Fibroblast of lung (primary cell): ENCODE measurements at regions not wholly inside any gene's neighbourhood (a gene's known extent, or its start where the extent isn't known, plus 50 kb on each side); places are given as distances from the start of the nearest gene placed in this dataset.

ENCODE experiments used
- DNase-seq, 2 donors: peaks; one replicate each; pipeline versions ENCODE4 v3.0.0 to v3.0.0-alpha.2; 2010; ENCODE audit warnings: low read depth in 2 of 2
- H2AFZ ChIP-seq: 2 replicates; pipeline ENCODE4 v1.5.1; 2012; ENCODE audit warnings: low read length, control low read depth, inconsistent platforms
- H3K27ac ChIP-seq: 2 replicates; pipeline ENCODE4 v1.5.1; 2011; ENCODE audit warnings: low read length, control low read depth; ENCODE audit not compliant: insufficient read depth
- H3K27me3 ChIP-seq: 2 replicates; pipeline ENCODE4 v1.5.1; 2011; ENCODE audit warnings: mild to moderate bottlenecking, low read length; ENCODE audit not compliant: control insufficient read depth, insufficient read depth
- H3K36me3 ChIP-seq: 2 replicates; pipeline ENCODE4 v1.5.1; 2011; ENCODE audit warnings: low read length; ENCODE audit not compliant: control insufficient read depth, insufficient read depth
- H3K4me1 ChIP-seq: 2 replicates; pipeline ENCODE4 v1.5.1; 2011; ENCODE audit warnings: low read length; ENCODE audit not compliant: control insufficient read depth, insufficient read depth; ENCODE audit errors: extremely low read depth
- H3K4me2 ChIP-seq: 2 replicates; pipeline ENCODE4 v1.5.1; 2011; ENCODE audit warnings: low read length, control low read depth; ENCODE audit not compliant: insufficient read depth; ENCODE audit errors: extremely low read depth
- H3K4me3 ChIP-seq, 4 experiments: fragments of 200-600 bp in 1 of 4; sonication (generic) in 1 of 4; replicated peaks in 1 of 4; 2 replicates each; pipeline ENCODE4 v1.5.1; 2011 to 2016; ENCODE audit warnings: low read length in 4 of 4, low read depth in 3 of 4, mild to moderate bottlenecking in 3 of 4, control low read depth in 2 of 4, inconsistent platforms in 1 of 4, mixed read lengths in 1 of 4; ENCODE audit not compliant: insufficient read depth in 1 of 4; ENCODE audit errors: control extremely low read depth in 1 of 4
- H3K79me2 ChIP-seq: 2 replicates; pipeline ENCODE4 v1.5.1; 2012; ENCODE audit warnings: mild to moderate bottlenecking, low read length, inconsistent platforms; ENCODE audit not compliant: control insufficient read depth, insufficient read depth
- H3K9ac ChIP-seq: 2 replicates; pipeline ENCODE4 v1.5.1; 2011; ENCODE audit warnings: mild to moderate bottlenecking, low read length, control low read depth; ENCODE audit not compliant: insufficient read depth
- H3K9me3 ChIP-seq: 2 replicates; pipeline ENCODE4 v1.5.1; 2012; ENCODE audit warnings: low read depth, low read length; ENCODE audit not compliant: control insufficient read depth, insufficient read depth
- H4K20me1 ChIP-seq: 2 replicates; pipeline ENCODE4 v1.5.1; 2011; ENCODE audit warnings: low read length; ENCODE audit not compliant: control insufficient read depth, insufficient read depth; ENCODE audit errors: extremely low read depth
- CTCF ChIP-seq, 2 donors: IDR thresholded peaks in 1 of 2; conservative IDR thresholded peaks in 1 of 2; 1 replicate in 1 of 2; 2 replicates in 1 of 2; pipeline ENCODE4 v1.5.1; 2011 to 2012; ENCODE audit warnings: low read length in 2 of 2, control low read depth in 1 of 2, inconsistent platforms in 1 of 2, low read depth in 1 of 2, mild to moderate bottlenecking in 1 of 2
- EZH2 ChIP-seq: IDR thresholded peaks from 2 replicates; pipeline ENCODE4 v1.5.1; 2012; ENCODE audit warnings: low read length, control low read depth, mild to moderate bottlenecking; ENCODE audit errors: missing control alignments

- no peaks in the 10 kb centered on the region for H3K79me2 ChIP-seq
- no peak for DNase-seq
- no peaks in the 10 kb centered on the region for H3K4me1 ChIP-seq
- H3K36me3 ChIP-seq = no peaks in the 10 kb centered on the region
- H3K27ac ChIP-seq = no peak overlapping the region
- no peaks in the 10 kb centered on the region for H3K9me3 ChIP-seq
- no peak overlapping the region for H3K4me2 ChIP-seq
- no peak overlapping the region for H3K4me3 ChIP-seq
- no peaks in the 10 kb centered on the region for H4K20me1 ChIP-seq
- TF ChIP-seq EZH2 (no peak), CTCF (conservative IDR thresholded peaks at IDR 0.05 in 1 of 2, IDR thresholded peaks at IDR 0.05 in 1 of 2; ENCODE audit: low read depth in 1 of 2, low read length in 2 of 2) (no peak)
- H2AFZ ChIP-seq = no peak overlapping the region
- H3K9ac ChIP-seq = no peak overlapping the region
- no peaks in the 10 kb centered on the region for H3K27me3 ChIP-seq
Measured at GRCh38 chr6:85166114-85166741, 283.7 kb upstream of the NT5E start.

DNA sequence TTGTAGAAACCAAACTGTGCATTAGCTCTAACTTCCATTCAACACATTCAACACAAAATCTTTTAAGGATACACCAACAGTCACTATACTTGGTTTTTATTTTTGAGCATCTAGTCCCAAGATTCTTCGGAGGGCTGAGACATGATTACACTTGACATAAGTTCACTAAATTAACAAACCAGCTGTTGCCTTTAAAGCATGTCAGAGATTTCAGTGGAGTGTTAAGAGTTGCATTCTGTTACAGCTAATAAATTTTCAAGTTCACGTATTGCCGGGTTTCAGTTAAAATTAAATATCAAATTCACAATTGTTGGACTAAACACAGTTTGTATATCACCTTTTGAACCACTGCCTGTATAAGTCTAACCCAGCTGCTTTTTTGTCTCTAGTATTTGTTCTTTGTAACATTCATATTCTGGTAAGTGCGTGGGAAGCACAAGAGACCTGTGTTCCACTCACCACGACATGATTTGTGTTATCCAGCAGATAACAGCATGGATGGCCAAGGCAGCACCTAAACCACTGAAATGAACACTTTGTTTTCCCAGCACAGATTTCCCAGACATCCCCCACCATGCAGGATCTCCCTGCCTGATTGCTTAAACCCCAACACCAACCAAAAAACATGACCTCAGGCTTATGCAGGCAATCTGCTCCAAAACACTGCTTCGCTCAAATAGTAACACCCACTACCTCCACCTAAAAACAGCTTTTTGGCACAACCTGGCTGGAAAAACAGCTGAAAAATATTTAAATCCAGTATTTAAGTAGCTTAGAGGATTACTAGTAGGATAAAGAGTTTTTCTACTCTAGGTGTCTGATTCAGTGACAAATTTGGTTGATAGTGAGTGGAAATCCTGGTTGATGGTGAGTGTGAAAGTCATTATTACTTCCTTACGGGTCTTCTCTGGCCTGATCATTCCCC, 286.5 kb upstream of the NT5E start:
- H3K79me2 ChIP-seq = no peaks in the 10 kb centered on the region
- TF ChIP-seq CTCF (conservative IDR thresholded peaks at IDR 0.05 in 1 of 2, IDR thresholded peaks at IDR 0.05 in 1 of 2; ENCODE audit: low read depth in 1 of 2, low read length in 2 of 2) = no peak
- TF ChIP-seq EZH2 = no peak
- H3K36me3 ChIP-seq = no peaks in the 10 kb centered on the region
- H3K27me3 ChIP-seq = no peaks in the 10 kb centered on the region
- H3K9ac ChIP-seq = no peak overlapping the region
- H2AFZ ChIP-seq = no peak overlapping the region
- no peak overlapping the region for H3K27ac ChIP-seq
- H3K4me1 ChIP-seq = no peaks in the 10 kb centered on the region
- H4K20me1 ChIP-seq = no peaks in the 10 kb centered on the region
- no peaks in the 10 kb centered on the region for H3K9me3 ChIP-seq
- H3K4me3 ChIP-seq = no peak overlapping the region
- H3K4me2 ChIP-seq = no peak overlapping the region
- no peak for DNase-seq

GRCh38 chr6:85157311-85157710, 292.6 kb upstream of the NT5E start:
- H3K9ac ChIP-seq = no peak overlapping the region
- H3K27me3 ChIP-seq = no peaks in the 10 kb centered on the region
- no peaks in the 10 kb centered on the region for H3K79me2 ChIP-seq
- H3K36me3 ChIP-seq = no peaks in the 10 kb centered on the region
- no peak overlapping the region for H3K4me2 ChIP-seq
- H3K9me3 ChIP-seq = no peaks in the 10 kb centered on the region
- no peaks in the 10 kb centered on the region for H3K4me1 ChIP-seq
- H2AFZ ChIP-seq = no peak overlapping the region
- no peak for TF ChIP-seq CTCF (conservative IDR thresholded peaks at IDR 0.05 in 1 of 2, IDR thresholded peaks at IDR 0.05 in 1 of 2; ENCODE audit: low read depth in 1 of 2, low read length in 2 of 2)
- TF ChIP-seq EZH2 = no peak
- DNase-seq = no peak
- H3K27ac ChIP-seq = no peak overlapping the region
- H4K20me1 ChIP-seq = no peaks in the 10 kb centered on the region
- H3K4me3 ChIP-seq = no peak overlapping the region
